ENCODE measurements at regions not wholly inside any gene's neighbourhood (a gene's known extent, or its start where the extent isn't known, plus 50 kb on each side); places are given as distances from the start of the nearest gene placed in this dataset.
"Not testable (repeated sequence)": the region's sequence is repeated elsewhere in the genome, so short reads cannot be mapped to it uniquely, and the experiment has no call there.

DNA sequence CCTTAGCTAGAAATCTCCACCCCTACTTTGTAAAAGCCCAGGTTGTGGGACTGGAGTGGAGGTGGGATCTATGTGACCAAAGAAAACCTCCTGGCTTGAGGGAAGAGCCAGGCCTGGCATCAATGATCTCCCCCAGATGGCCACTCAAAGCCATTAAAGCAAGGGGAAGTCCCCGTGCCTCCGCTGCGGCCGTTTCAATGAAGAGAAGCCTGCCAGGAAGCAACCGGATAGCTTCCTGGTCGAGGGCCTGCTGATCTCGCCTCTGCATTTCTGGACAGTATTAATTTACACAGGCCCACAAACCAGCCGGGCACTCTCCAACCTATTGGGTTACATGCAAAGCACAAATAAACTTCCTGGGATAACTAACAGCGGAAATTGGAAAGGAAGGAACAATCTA lies 160.5 kb upstream of the MSX2 start:
- peak in 1 of 4 donors; percentile 29 for DNase-seq (ENCODE audit: low read depth in 4 of 4, low spot score in 2 of 4)

DNA sequence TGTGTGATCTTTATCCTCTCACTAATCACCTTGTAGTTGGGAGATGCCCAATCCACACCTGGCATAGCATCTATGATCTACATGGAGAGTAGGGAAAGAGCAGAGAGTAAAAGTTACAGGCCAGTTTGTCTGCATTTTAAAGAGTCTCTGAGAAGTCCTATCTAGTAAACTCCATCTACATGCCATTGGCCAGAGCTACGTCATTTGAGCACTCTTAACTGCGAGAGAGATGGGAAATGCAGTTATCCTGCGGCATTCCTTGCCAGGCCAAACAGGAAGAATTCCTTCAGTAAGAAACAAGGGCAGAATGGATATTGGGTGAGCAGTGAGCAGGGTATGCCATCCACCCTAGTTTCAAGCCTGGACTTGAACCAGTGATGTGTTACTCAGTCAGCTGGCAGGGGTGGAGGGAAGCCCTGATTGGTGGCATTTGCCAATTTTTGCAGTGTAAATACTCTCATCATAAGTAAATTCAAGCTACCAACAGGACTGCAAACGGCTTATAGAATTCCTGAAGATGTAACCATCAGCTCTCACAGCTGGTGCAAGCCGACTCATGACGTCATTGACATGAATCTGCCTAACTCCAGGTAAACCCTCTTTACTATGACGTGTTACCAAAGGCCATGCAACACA lies 156.8 kb upstream of the MSX2 start:
- no peak for DNase-seq (ENCODE audit: low read depth in 4 of 4, low spot score in 2 of 4)

DNA sequence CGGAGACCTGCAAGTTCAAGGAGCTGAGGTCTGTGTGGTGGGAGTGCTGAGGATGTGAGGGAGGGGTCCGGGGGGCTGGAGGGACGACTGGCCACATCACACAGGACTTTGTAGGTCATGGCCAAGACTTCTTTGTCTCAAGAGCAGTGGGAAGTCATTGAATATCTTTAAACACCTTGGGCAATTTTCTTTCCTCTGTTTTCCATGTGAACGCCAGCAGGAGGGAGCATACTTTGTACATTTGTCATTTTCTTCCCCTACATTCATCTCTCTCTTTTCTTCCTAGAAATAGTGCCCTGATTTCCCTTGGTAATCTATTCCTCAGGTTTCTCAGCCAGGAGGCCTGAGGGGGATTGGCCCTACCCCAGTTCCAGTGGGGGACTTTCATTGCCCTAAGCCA lies 153.7 kb upstream of the MSX2 start:
- DNase-seq (ENCODE audit: low read depth in 4 of 4, low spot score in 2 of 4) = no peak

DNA sequence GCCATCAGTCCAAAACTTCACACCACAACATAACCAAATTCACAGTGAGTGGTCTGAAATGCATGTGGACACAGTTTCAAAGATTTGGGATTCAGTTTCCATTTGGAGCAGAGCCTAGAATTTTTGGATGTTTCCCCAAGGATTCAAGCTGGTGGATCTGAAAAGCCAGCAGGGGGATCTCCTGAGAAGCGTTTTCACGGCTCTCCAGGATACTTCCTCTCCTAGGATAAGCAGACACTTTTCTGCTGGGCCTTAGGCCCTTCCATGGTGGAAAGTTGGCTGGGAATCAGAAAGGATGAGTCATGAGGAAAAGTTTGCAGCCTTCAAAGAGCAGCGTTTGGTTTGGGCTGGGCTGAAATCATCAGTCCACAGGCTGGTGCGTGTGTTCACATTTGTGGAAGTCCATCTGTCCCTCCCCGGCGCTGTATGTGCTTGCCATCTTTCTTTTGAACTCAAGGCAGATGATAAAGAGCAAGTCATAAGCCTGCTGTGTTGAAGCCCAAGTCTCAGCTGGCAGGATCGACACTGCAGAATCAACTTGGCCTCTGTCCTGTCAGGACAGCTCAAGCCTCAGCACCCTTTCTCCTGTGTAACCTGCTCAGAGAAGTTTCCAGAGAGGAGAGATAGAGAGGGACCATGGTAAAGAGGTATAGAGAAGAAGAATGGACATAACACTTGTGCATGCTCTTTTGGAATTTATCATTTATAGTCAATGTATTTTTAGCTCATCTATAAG lies 152.6 kb upstream of the MSX2 start:
- DNase-seq (ENCODE audit: low read depth in 4 of 4, low spot score in 2 of 4) = no peak

DNA sequence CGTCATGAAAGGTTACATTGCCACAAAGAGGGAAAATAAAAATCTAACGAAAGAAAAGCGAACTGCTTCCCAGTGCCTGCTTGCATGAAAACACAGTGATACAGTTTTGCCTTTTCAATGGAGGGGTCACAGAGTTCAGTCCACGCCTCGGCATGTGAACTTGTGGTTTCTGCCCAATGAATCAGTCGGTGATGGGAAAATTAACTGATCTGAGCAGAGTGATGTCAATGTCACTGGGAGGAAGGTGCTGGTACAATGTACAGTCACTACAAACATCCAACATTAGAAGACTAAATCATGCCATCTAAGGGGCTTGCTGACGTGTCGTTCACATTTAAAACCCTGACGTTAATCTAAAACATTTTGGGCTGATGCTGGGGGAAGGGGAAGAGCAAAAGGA lies 151.8 kb upstream of the MSX2 start:
- DNase-seq (ENCODE audit: low read depth in 4 of 4, low spot score in 2 of 4) = no peak

DNA sequence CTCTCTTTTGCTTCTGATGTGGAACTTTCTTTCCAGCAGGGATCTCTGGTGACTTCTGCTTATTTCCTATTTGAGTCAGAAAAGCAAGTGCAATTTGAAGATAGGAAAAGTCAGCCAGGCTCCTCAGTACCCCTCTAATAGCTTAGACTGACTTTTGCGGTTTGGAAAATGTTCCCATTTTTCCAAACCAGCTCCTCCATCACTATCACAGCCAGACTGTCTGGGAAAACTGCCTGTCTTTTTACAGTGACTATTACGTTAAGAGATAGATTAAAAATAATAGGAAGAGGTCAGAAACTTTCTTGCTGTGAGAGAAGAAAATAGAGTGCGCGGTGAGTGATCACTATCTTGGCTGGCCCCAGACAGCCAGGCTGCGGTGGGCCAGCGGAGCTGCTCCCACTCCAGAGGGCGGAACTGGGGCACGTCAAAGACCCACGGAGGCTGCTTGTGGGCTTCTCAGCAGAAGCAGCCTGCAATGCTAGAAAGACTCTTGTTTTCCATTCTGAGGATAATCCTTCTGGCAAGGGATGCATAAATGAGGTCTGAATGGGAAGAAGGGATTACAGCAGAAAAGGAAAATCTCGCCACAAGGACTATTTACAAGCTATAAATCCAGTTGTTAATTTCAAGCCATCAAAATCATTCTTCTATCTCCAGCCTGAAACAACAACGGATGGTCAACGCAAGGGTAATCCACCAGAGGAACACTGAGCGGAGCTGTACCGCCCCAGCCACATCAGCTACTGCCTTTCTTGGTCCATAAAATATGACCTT lies 151.0 kb upstream of the MSX2 start:
- no peak for DNase-seq (ENCODE audit: low read depth in 4 of 4, low spot score in 2 of 4)

DNA sequence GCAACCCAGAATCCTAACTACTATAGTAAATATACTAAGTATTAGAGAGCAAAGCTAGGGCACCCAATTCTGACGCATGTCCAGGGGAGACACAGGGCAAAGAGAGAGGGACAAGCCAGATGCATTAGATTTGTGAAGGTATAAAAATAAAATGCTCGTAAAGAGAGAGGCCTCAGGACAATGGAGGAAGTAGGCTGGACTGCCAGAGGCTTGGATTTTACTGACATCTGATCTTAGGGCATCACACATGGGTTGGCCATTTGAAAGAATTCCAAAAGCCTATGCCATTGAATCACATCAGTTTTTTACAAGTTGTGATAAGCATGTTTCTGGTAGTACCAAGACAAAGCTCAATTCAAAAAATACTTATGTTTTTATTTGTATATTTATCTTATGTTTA lies 149.3 kb upstream of the MSX2 start:
- DNase-seq (ENCODE audit: low read depth in 4 of 4, low spot score in 2 of 4) = no peak

DNA sequence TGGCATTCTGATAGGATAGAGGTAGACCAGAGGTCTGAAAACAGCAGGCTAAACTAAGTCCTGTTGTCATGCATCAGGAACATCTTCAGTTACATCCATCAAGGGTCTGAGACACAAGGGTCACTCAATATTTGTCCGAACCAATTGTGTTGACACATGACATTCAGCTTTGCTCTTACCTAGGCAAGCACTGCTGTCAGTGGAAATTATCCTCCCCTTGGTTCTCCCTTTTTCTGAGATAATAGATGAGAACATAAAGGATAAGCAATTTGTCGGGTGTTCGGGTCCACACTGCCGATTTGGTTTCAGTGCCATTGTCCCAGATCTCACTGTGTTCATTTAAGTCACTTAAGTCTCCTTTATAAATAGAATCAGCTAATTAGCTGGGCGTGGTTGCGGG lies 148.3 kb upstream of the MSX2 start:
- no peak for DNase-seq (ENCODE audit: low read depth in 4 of 4, low spot score in 2 of 4)

DNA sequence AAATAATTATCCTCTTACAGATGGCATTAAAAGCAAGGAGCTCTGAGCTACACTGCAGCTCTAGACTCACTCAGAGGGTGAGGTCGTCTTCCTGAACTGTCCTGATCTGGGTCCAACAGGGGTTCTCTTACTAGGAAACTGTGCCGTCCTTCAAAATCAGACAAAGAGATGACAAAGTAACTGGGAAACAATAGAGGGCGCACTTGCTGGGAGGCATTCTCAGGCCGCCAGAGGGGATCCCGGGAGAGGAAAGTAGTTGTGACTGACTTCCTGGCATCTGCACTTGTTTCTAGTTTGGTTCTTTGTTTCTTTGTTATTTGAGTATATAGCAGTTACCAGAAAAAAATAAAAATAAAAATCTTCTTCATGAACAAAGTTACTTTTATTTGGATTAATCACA lies 142.9 kb upstream of the MSX2 start:
- DNase-seq (ENCODE audit: low read depth in 4 of 4, low spot score in 2 of 4) = no peak

DNA sequence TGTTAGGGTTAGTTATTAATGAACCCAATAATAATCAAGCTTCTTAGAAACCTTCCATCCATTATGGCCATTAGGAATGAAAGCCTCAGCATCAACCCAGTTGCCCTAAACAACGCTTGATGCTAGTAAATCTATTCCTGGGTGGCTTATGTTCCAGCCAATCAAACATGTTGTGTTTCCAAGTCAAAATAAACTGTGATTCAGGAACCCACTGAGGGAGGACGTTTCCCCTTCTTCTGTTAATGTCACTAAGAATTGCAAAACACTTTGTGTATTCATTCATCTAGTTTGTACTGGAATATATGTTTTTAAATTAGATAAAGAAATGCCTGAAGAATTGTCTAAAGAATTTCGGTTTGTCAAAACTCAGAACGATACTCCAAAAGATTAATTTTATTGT lies 142.5 kb upstream of the MSX2 start:
- DNase-seq (ENCODE audit: low read depth in 4 of 4, low spot score in 2 of 4) = no peak

DNA sequence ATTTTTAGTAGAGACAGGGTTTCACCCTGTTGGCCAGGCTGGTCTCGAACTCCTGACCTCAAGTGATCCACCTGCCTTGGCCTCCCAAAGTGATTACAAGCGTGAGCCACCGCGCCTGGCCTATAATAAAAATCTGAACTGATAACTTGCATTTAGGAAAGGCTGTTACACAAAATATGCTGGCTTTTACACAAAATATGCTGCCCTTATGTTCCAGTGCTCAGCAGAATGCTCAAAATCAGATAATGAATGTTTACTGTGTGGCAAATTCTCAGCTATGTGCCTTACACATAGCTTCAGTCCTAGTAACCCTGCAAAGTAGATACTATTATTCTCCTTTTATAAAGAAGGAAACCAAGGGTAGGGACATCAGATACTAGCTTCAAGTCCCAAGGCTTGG lies 141.3 kb upstream of the MSX2 start:
- DNase-seq (ENCODE audit: low read depth in 4 of 4, low spot score in 2 of 4) = no peak

DNA sequence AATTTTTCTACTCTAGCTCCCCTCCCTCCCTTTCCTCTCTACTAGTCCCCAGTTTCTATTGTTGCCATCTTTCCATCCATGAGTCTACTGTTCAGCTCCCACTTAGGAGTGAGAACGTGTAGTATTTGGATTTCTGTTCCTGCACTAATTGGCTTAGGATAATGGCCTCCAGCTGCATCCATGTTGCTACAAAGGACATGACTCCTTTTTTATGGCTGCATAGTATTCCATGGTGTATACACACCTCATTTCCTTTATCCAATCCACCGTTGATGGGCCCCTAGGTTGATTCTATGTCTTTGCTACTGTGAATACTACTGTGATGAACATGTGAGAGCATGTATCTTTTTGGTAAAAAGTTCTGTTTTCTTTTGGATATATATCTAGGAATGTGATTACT lies 138.9 kb upstream of the MSX2 start:
- no peak for DNase-seq (ENCODE audit: low read depth in 4 of 4, low spot score in 2 of 4)

DNA sequence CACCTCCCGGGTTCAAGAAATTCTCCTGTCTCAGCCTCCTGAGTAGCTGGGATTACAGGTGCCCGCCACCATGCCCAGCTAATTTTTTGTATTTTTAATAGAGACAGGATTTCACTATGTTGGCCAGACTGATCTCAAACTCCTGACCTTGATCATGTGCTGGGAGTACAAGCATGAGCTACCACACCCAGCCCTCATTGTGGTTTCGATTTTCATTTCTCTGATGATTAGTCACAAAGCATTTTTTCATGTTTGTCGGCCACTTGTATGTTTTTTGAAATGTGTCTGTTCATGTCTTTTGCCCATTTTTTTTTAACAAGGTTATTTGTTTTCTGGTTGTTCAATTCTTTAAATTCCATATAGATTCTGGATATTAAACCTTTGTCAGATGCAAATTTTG lies 138.2 kb upstream of the MSX2 start:
- DNase-seq (ENCODE audit: low read depth in 4 of 4, low spot score in 2 of 4) = not testable (repeated sequence)

DNA sequence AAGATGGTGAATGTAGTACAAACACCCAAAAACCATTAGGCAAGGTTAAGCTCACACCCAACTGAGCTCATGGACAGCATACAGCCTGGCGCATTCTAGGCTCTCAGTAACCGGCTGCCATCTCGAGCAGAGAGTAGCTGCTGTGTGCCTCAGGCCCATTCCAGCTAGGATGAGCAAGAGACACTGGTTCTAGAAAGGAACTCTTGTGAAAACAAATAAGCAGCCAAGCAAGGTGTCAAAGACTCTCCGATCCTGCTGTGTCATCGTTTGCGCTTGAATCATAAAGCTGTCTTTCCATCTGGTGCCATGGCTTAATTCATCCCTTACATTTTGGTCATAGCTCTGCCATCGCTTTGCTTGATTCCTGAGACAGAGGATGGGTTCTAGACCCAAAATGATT lies 135.4 kb upstream of the MSX2 start:
- DNase-seq (ENCODE audit: low read depth in 4 of 4, low spot score in 2 of 4) = no peak

DNA sequence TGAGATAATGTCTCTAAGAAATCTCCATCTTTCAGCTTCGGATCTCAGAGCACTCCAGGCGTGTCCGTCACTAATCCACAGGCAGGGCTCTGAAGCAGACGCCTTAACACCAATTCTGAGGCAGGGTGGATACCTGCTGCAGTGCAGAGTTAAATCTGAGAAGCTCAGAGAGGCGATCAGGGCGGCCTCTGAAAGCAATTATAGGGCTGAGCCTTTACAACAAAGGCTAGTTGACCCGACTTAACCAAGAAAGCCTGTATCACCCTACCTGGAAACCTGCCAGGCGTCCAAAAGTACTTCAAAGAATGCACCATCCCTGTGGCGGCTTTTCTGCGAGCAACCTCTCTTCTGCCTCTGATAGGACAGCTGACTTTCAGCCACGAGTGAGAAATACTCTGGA lies 134.8 kb upstream of the MSX2 start:
- no peak for DNase-seq (ENCODE audit: low read depth in 4 of 4, low spot score in 2 of 4)

DNA sequence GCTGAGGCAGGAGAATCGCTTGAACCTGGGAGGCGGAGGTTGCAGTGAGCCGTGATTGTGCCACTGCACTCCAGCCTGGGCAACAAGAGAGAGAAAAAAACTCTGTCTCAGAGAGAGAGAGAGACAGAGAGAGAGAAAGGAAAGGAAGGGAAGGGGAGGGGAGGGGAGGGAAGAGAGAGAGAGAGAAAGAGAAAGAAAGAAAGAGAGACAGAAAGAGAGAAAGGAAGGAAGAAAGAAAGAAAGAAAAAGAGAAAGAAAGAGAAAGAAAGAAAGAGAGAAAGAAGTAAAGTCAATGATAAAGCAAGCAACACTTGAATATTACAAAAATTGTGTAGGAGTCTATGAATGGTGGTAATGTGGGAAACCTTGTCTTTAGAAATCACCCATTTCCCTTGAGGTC lies 133.6 kb upstream of the MSX2 start:
- no peak for DNase-seq (ENCODE audit: low read depth in 4 of 4, low spot score in 2 of 4)

DNA sequence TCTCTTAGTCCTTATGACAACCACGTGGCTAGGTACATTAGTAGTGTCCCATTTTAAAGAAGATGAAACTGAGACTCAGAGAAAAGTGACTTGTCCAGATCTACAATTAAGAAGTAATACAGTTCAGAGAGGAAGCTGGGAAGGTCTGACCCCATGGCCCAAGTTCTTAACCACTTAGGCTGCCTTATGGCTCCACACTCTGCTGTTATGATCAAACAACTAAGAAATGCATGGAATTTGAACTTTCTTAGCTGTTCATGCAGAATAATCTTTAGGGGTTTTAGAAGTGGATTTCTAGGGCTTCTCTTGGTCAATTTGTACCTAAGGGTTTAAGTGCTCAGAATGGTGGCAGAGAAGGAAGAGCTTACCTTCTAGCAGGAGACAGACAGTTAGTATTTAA lies 128.0 kb upstream of the MSX2 start:
- DNase-seq (ENCODE audit: low read depth in 4 of 4, low spot score in 2 of 4) = no peak

DNA sequence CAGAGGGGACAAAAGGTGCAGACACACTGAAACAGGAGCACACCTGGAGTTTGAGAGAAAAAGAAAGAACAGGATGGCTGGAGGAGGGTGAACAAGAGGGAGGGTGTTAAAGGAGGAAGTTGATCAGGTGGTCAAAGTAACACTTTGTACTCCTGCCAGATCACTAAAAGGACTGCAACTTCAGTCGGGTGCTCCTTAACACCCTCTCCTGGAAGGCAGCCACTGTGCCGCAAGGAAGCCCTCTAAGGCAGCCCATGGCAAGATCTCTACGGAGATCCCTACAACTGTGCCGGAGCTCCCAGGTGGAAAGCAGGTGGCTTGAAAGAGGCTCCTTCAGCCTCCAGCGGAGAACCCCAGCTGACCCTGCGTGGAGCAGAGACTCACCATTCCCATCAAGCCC lies 124.4 kb upstream of the MSX2 start:
- DNase-seq (ENCODE audit: low read depth in 4 of 4, low spot score in 2 of 4) = no peak

DNA sequence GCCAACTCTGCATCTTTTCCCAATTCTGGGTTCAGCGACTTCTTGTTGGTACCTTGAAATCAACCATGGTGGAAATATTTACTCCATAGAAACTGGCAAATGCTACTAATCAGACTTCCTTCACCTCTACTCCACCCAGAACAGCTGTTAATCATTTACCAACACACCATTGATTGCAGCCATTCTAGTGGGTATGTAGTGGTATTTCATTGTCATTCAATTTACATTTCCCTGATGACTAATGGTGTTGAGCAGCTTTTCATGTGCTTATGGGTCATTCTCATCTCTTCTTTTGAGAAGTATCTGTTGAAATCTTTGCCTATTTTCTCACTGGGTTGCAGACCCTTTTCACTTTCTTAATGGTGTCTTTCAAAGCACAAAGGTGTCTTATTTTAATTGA lies 122.4 kb upstream of the MSX2 start:
- DNase-seq (ENCODE audit: low read depth in 4 of 4, low spot score in 2 of 4) = no peak

DNA sequence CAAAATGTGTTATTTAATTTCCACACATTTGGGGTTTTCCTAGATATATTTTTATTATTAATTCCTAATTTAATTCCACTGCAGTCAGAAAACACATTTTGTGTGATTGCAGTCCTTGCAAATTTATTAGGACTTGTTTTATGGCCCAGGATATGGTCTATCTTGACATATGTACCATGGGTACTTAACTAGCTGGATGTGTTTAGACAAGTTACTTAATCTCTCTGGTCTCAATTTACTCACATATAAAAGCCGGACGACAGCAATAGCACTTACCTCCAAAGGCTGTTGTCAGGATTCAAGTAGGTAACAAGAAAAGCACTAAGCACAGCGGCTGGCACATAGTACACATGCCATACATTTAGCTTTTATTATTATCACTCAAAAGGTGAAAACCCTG lies 118.2 kb upstream of the MSX2 start:
- DNase-seq (ENCODE audit: low read depth in 4 of 4, low spot score in 2 of 4) = no peak

DNA sequence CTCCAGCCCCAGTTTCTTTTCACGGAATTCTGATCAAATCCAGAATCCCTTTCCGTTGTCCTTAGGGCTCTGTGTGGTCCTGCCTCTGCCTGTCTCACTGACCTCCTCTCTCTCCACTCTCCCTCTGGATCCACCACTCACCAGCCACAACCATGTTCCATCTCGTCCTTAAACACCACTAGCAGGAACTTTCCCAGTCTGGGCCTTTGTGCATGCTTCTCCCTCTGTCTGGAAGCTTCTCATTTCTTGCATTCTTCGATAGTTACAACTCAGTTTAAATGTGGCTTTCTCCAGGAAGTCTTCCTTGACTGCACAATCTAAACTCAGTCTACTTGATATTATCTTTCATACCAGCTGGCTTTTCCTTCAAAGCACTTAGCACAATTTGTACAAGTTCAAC lies 117.7 kb upstream of the MSX2 start:
- DNase-seq (ENCODE audit: low read depth in 4 of 4, low spot score in 2 of 4) = no peak

DNA sequence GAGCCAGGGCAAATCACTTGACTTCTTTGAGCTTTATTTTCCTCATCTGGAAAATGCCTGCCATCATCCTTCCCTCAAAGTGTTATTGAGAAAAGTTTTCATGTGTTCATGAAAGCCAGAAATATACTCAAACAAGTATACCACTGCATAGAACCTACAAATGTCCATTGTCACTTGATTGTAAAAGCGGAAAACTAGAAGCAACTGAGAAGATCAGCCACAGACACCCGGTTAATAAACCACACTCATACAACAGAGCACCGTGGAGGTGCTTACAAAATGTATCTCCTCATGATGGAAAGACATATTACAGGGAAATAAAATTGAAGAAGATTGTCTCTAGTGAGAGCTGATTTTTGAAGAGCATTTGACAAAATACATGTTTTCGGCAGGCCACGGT lies 117.2 kb upstream of the MSX2 start:
- DNase-seq (ENCODE audit: low read depth in 4 of 4, low spot score in 2 of 4) = no peak

Data from left renal cortex interstitium (tissue), 4 donors.